NB4 (cell line): ENCODE measurements at regions not wholly inside any gene's neighbourhood (a gene's known extent, or its start where the extent isn't known, plus 50 kb on each side); places are given as distances from the start of the nearest gene placed in this dataset.
"Not testable (repeated sequence)": the region's sequence is repeated elsewhere in the genome, so short reads cannot be mapped to it uniquely, and the experiment has no call there.

Source experiments
- DNase-seq: peaks from one replicate; pipeline ENCODE4 v3.0.0; 2010; ENCODE audit warnings: low read depth
- H3K4me3 ChIP-seq: one replicate; pipeline ENCODE4 v1.5.1; 2011; ENCODE audit warnings: mild to moderate bottlenecking, low read depth, low read length, moderate library complexity
- CTCF ChIP-seq: IDR thresholded peaks from one replicate; pipeline ENCODE4 v1.5.1; 2012; ENCODE audit warnings: low read depth, low read length
- MAX ChIP-seq: IDR thresholded peaks from 2 replicates; pipeline ENCODE4 v1.6.1; 2011; ENCODE audit warnings: low read depth, low read length
- MYC ChIP-seq: IDR thresholded peaks from 2 replicates; pipeline ENCODE4 v1.6.1; 2011; ENCODE audit warnings: low read depth, low read length
- POLR2A ChIP-seq: IDR thresholded peaks from 2 replicates; pipeline ENCODE4 v1.6.1; 2011; ENCODE audit warnings: mild to moderate bottlenecking; ENCODE audit not compliant: insufficient read length; ENCODE audit errors: extremely low read depth

GRCh38 chr5:158506648-158507047, 593.1 kb downstream of the EBF1 start:
- H3K4me3 ChIP-seq, result no peak overlapping the region
- TF ChIP-seq MYC, result no peak
- no peak for TF ChIP-seq CTCF
- TF ChIP-seq MAX, result no peak
- DNase-seq, result no peak

- peak; percentile 71 for DNase-seq
- no peak for TF ChIP-seq MYC
- no peak for TF ChIP-seq POLR2A
- H3K4me3 ChIP-seq, result no peak overlapping the region
Observed at GRCh38 chr5:158502686-158503085, 597.0 kb downstream of the EBF1 start.

- no peak for DNase-seq
- H3K4me3 ChIP-seq, result no peak overlapping the region
- no peak for TF ChIP-seq MYC
- TF ChIP-seq POLR2A, result no peak
- TF ChIP-seq CTCF, result no peak
- no peak for TF ChIP-seq MAX
Observed at GRCh38 chr5:158499892-158500418, 599.8 kb downstream of the EBF1 start.

- no peak for DNase-seq
- H3K4me3 ChIP-seq, result no peak overlapping the region
- no peak for TF ChIP-seq CTCF
- TF ChIP-seq MYC, result no peak
- TF ChIP-seq POLR2A, result no peak
- TF ChIP-seq MAX, result no peak
Observed at GRCh38 chr5:158499075-158499891, 600.4 kb downstream of the EBF1 start.

- TF ChIP-seq CTCF, result no peak
- TF ChIP-seq MAX, result no peak
- TF ChIP-seq POLR2A, result no peak
- TF ChIP-seq MYC, result no peak
- no peak overlapping the region for H3K4me3 ChIP-seq
- no peak for DNase-seq
Observed at GRCh38 chr5:158496624-158497023, 603.1 kb downstream of the EBF1 start.

- TF ChIP-seq MAX (no peak), POLR2A (no peak), CTCF (no peak), MYC (no peak)
- no peak for DNase-seq
- H3K4me3 ChIP-seq, result no peak overlapping the region
Observed at GRCh38 chr5:158494541-158494940, 605.2 kb downstream of the EBF1 start.

- DNase-seq, H3K4me3 ChIP-seq: not testable (repeated sequence)
Observed at GRCh38 chr5:158494044-158494443, 605.7 kb downstream of the EBF1 start.
